Testis (tissue), 2 donors: ENCODE measurements at regions not wholly inside any gene's neighbourhood (a gene's known extent, or its start where the extent isn't known, plus 50 kb on each side); places are given as distances from the start of the nearest gene placed in this dataset.

ENCODE experiments used
- DNase-seq: peaks from one replicate; pipeline ENCODE4 v3.0.0-alpha.2; 2019
- H3K27ac ChIP-seq, 2 donors: fragments of 200-600 bp; sonication (generic); one replicate each; pipeline ENCODE4 v1.5.1; 2019
- H3K27me3 ChIP-seq: fragments of 200-600 bp; sonication (generic); one replicate; pipeline ENCODE4 v1.5.1; 2019
- H3K36me3 ChIP-seq: fragments of 200-600 bp; sonication (generic); one replicate; pipeline ENCODE4 v1.5.1; 2017; ENCODE audit warnings: low read depth; ENCODE audit errors: missing control alignments
- H3K4me1 ChIP-seq: fragments of 200-600 bp; sonication (generic); one replicate; pipeline ENCODE4 v1.5.1; 2019
- H3K4me3 ChIP-seq, 2 donors: fragments of 200-600 bp; sonication (generic); one replicate each; pipeline ENCODE4 v1.5.1; 2017 to 2019
- H3K9me3 ChIP-seq: fragments of 200-600 bp; sonication (generic); one replicate; pipeline ENCODE4 v1.5.1; 2017
- CTCF ChIP-seq, 3 experiments: fragments of 450-650 bp in 2 of 3; fragments of 200-600 bp in 1 of 3; sonication (generic) in 1 of 3; IDR thresholded peaks; one replicate each; pipeline ENCODE4 v1.5.1; 2016 to 2019; ENCODE audit warnings: antibody characterized with exemption in 3 of 3, mild to moderate bottlenecking in 2 of 3, moderate library complexity in 1 of 3
- POLR2A ChIP-seq: fragments of 450-650 bp; IDR thresholded peaks from one replicate; pipeline ENCODE4 v1.6.1; 2017; ENCODE audit warnings: antibody characterized with exemption, mild to moderate bottlenecking, moderate library complexity
- WGBS, 2 donors: methylation state at CpG; one replicate each; pipeline ENCODE4 v1.1.5; 2018; 5-methylcytosine and 5-hydroxymethylcytosine counted together
- intact Hi-C: fragments of 100-400 bp; cut with DNase I; formaldehyde crosslinking; loops from one replicate; pipeline ENCODE4 v1.15.1; 2023; ENCODE audit warnings: low total_unique reads

- WGBS, 2 donors: 50 to 51% methylated on average over 8 to 9 of the region's 9 CpGs
- Histone ChIP-seq H3K9me3 (no peaks in the 10 kb centered on the region), H3K27me3 (no peaks in the 10 kb centered on the region), H3K4me3 (no peak overlapping the region), H3K4me1 (no peaks in the 10 kb centered on the region), H3K27ac (no peak overlapping the region), H3K36me3 (no peaks in the 10 kb centered on the region)
- intact Hi-C loops: no loop called here
- no peak for TF ChIP-seq CTCF (IDR thresholded peaks at IDR 0.05)
- TF ChIP-seq POLR2A: no peak
- no peak for DNase-seq
Observed at GRCh38 chr18:11392980-11393885, 216.2 kb upstream of the SLC35G4 start.

- H3K4me1 ChIP-seq: no peaks in the 10 kb centered on the region
- intact Hi-C loops: no loop called here
- H3K4me3 ChIP-seq: no peak overlapping the region
- WGBS, 2 donors: 56 to 71% methylated on average over 6 of the region's 6 CpGs
- H3K27me3 ChIP-seq: no peaks in the 10 kb centered on the region
- peak; percentile 53 for DNase-seq
- TF ChIP-seq CTCF (IDR thresholded peaks at IDR 0.05) (no peak), POLR2A (no peak)
- H3K27ac ChIP-seq: no peak overlapping the region
- H3K9me3 ChIP-seq: no peaks in the 10 kb centered on the region
- no peaks in the 10 kb centered on the region for H3K36me3 ChIP-seq
Observed at GRCh38 chr18:11392292-11392691, 217.1 kb upstream of the SLC35G4 start.

- Histone ChIP-seq H3K9me3 (no peaks in the 10 kb centered on the region), H3K27ac (no peak overlapping the region), H3K27me3 (no peaks in the 10 kb centered on the region), H3K36me3 (no peaks in the 10 kb centered on the region), H3K4me3 (no peak overlapping the region), H3K4me1 (no peaks in the 10 kb centered on the region)
- intact Hi-C loops: no loop called here
- WGBS, 2 donors: 57 to 77% methylated on average over 6 of the region's 6 CpGs
- no peak for TF ChIP-seq CTCF (IDR thresholded peaks at IDR 0.05)
- no peak for TF ChIP-seq POLR2A
- no peak for DNase-seq
Observed at GRCh38 chr18:11391661-11392060, 217.7 kb upstream of the SLC35G4 start.

- Histone ChIP-seq H3K4me3 (no peak overlapping the region), H3K9me3 (no peaks in the 10 kb centered on the region), H3K27ac (no peak overlapping the region), H3K27me3 (no peaks in the 10 kb centered on the region), H3K4me1 (no peaks in the 10 kb centered on the region), H3K36me3 (no peaks in the 10 kb centered on the region)
- intact Hi-C loops: no loop called here
- DNase-seq: no peak
- TF ChIP-seq CTCF (IDR thresholded peaks at IDR 0.05): no peak
- TF ChIP-seq POLR2A: no peak
- WGBS, 2 donors: 68 to 77% methylated on average over 10 of the region's 10 CpGs
Observed at GRCh38 chr18:11388755-11389680, 220.4 kb upstream of the SLC35G4 start.
